CD4-positive, alpha-beta T cell treated with Interleukin-6 at 100 ng/mL for 8 hours (primary cell): ENCODE measurements at regions not wholly inside any gene's neighbourhood (a gene's known extent, or its start where the extent isn't known, plus 50 kb on each side); places are given as distances from the start of the nearest gene placed in this dataset.

ENCODE experiments used
- DNase-seq: peaks from one replicate; pipeline ENCODE4 v3.0.0-alpha.2; 2020; ENCODE audit warnings: mixed read lengths, low spot score

DNA sequence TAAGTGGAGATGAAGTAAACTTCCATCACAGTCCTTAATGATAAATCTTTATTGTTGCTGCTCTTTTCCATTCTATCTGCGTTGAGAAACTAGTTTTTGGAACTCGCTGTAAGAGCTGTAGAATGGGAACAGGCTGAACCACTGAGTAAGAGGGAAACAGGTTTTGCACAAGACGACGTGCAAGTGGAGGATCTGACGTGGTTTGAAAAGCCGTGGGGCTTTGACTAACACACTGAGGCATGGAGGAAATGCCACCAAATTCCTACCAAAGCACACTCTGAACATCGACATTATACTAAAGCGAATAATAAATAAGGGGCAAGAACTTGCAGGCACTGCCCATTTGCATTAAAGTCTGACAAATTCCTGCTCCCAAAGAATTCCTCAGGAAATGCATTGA lies 160.6 kb downstream of the KLF6 start:
- no peak for DNase-seq

DNA sequence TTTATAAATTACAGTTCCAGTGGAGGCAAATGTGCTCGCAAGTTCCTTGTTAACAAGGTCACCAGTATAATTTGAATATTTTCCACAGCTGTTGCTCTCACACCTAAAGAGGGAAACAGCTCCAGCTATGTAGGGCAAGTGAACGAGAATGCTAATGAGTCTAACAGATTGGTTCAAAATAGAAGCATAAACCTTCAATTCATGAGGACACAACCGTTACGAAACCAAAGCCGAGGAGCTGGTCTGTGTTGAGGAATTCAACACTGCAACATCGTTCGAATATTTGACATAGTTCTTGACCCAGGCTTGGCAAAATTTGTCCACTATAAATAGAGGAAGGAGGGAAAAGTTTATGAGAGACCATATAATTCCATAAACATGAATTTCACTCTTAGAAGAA lies 161.3 kb downstream of the KLF6 start:
- DNase-seq, result no peak

DNA sequence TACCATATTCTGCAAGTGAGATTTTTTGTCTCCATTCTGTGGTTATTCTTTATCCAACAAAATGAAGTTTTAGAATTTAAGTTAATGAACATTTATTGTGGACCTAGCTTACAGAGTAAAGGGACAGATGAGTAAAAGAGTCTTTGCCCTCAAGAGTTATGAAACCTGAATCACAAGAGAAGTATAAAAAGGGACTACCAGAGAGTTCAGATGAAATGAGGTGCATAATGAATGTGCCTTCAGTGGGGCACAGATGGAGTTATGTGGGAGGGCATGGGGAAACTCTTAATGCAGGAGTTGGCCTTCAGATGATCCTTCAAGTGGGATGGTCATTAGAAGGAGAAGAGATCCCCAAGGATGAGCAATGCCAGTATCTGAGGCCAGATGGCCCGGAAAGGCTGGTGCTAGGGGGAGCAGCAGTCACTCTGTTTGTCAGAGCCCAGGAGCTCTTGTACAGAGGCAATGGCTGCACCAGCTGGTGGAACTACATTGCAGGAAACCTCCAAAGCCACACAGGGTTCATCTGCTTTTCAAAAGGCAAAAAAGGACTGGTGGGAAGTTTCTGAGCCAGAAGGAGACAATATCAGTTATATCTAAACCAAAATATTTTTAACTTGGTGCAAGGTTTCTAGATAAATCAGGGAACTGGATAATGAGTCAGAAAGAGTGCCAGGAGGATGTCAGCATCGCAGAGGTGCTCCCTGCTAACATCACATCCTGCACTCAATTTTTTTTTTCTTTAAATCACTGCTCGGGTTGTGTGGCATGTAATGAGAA lies 162.0 kb downstream of the KLF6 start:
- peak; percentile 21 for DNase-seq

DNA sequence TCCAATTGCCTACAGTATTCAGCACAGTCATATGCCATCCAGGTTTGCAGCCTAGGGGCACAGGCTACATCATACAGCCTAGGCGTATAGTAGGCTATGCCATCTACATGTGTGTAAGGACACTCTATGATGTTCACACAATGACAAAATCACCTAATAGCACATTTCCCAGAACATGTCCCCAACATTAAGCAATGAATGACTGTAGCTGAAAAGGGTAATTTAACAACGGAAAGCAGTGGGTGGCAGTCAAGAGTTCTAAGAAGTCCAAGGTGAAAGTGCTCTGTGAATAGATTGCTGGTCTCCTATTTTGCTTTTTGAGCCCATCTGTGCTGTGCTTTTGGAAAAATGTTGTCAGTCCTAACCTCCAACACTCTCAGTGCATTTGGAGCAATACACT lies 162.6 kb downstream of the KLF6 start:
- DNase-seq, result no peak

DNA sequence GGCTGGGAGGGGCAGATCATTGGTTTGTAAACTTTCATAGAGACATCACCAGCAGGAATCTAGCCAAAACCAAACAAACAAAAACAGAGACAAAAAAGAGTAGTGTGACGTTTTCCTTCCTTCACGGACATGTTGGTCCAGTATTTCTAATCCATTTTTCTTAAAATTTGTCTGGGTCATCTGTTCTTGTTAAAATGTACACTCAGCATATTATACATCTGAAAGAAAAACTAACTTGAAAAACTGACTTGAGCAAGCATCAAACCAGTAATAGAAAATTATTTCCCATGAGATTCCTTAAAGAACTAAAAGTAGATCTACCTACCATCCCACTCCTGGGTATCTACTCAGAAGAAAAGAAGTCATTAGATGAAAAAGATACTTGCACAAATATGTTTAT lies 164.2 kb downstream of the KLF6 start:
- DNase-seq, result no peak

DNA sequence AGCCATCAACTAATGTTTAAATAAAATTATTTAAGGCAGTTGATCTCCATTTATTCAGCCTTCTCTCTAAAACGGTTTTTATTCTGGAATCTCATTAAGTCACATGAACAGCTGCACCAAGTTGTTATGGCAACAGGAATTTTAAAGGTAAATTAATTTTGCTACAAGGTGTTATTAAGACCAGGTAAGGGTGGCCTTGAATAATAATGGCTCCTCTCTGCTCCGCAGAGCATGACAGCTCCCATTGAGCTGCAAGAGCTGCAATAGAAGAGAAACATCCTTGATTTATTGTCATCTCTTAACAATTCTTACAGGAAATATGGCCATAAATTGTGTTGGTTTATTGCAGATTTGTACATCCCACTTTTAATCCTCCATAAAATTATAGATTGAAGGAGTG lies 165.8 kb downstream of the KLF6 start:
- no peak for DNase-seq

DNA sequence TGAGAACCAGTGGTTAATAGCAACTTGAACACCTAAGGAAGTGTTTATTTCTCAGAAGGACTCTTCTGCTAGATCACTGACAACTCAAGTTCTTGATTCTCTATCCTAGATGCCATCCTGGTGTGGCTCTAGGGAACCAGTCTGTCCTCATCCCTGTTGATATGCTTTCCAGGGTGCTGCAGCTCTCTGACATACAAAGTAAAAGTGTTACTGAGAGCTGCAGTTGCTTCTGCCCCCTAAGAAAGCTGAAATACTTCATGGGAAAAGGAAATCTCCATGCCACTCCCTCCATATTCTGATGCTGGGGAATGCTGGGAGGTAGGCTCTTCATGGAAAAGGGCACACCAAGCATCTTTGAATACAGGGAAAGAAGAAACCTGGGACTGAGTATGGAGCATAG lies 168.1 kb downstream of the KLF6 start:
- no peak for DNase-seq

DNA sequence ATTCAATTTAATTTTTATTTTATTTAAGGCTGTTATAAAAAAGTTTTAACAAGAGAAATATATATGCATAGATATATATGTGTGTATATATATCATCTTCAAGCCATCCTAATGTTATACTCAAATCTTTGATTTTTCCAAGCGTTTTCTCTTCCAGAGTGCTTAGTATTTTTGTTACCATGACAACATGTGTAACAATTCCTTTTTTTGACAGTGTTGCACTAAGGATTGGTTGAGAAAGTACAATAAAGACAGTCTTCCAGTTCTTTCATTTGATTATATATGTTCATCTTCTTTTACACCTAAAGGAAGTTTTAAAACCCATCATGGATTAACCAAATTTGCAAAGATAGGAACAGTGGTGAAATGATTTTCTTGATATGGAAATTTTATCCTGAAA lies 171.7 kb downstream of the KLF6 start:
- no peak for DNase-seq

DNA sequence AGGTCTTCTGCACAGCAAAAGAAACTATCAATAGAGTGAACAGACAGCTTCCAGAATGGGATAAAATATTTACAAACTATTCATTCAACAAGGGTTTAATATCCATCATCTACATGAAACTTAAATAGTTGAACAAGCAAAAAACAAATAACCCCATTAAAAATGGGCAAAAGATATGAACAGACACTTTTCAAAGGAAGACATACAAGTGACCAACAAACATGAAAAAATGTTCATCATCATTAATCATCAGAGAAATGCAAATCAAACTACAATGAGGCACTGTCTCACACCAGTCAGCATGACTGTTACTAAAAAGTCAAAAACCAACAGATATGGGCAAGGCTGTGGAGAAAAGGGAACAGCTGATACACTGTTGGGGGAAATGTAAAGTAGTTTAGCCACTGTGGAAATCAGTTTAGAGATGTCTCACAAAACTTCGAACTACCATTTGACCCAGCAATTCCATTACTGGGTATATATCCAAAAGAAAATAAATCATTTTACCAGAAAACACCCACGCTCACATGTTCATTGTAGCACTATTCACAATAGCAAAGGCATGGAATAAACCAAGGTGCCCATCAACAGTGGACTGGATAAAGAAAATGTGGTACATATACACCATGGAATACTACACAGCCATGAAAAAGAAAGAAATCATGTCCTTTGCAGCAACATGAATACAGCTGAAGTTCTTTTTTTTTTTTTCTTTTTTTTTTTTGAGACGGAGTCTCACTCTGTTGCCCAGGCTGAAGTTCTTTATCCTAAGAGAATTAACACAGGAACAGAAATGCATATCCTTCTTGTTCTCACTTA lies 172.6 kb downstream of the KLF6 start:
- no peak for DNase-seq

DNA sequence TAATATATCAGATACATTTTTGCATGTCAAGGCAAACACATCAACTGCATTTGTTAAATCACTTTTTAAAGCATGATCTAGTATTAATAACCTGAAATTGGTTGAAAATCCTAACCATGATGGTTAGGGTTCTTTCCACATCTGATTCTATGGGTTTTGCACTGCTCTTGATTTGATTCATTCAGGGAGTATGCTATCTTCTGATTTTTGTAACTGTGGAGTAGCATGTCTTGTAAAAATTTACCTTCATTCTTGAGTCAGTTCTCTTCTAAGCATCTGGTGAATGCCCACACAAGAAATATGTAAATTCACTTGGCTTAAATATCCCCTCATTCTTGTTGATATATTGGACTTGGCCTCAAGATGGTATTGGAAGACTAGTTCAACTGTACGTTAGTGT lies 178.7 kb downstream of the KLF6 start:
- DNase-seq, result no peak

DNA sequence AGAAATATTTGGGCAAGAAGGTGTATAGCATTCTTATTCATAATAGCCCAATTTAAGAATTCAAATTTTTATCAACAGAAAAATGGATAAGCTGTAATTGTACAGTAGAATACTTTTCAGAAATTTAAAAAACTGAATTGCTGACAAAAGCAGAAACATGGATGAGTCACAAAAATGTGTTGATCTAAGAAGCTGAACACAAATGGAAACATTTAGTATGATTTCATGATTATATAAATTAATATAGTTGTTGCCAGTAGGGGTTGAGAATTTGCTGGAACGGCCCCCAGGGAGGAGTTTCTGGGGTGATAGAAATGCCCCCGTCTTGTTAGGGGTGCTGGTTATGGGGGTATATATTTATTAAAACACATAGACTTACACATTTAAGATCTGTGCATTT lies 179.1 kb downstream of the KLF6 start:
- DNase-seq, result no peak

DNA sequence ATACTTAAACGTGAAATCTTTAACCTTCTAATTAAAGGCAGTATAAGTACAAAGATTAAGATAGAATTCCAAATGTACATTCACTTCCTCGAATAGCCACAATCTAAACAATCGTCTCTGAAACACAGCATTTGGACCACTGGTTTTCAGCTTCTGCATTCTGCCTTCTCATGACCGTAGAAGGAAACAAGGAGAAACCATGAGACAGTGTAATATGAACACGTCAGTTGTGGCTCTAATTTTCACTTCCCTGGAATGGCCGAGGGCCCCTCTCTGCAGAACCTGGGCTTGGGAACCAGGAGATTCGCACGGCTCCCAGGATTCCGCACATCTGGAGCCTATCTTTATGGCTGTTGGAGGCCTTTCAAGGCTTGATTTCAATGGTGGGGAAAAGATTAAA lies 189.3 kb downstream of the KLF6 start:
- no peak for DNase-seq

DNA sequence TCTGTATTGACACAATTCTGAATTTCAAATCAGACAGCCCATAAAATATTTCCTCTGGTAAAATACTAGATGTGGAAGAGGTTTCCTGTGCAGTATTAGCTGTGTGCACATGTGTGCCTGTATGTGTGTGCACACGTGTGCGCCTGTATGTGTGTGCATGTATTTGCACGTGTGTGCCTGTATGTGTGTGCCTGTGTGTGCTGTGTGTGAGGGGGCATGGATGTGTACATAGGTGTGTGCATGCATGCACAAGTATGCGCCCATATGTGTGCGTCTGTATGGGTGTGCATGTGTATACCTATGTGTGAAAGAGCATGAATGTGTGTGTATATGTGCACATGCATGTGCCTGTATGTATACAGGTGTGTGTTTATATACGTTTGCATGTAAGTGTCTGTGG lies 191.4 kb downstream of the KLF6 start:
- DNase-seq, result no peak

DNA sequence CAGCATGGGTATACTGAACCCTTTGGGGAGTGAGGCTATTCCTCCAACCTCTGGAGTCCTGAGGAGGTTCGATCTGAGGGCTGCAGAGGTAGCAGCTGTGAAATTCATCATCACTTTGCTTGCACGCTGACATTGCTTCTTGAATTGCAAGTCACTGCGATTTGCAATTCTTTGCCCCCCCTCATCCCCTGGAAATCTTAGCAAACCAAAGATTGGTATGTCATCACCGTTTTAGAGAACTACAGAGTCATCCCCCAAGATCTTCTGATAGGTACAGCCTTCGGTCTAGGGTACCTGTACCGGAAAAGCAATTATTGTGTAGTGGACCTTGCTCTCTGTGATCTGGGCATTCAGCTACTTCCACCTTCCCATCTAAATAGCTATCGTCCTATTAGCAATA lies 192.6 kb downstream of the KLF6 start:
- DNase-seq, result no peak

DNA sequence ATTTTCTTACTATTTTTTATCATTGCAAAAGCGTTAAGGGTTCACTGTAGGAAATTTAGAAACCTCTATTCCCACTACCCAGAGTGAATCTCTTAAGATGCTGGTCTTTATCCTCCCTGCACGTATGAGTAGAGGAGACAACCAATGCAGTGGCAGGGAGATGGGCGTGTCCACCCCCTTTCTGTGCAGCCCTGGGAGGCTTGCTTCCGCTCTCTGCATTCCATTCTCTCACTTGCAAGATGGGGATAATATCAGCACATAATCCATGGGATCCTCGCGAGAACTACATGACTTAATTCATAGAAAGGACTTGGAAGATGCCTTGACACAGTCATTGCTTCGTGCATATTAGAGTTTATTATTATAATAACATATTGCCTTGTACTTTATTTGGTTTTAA lies 196.2 kb downstream of the KLF6 start:
- no peak for DNase-seq

DNA sequence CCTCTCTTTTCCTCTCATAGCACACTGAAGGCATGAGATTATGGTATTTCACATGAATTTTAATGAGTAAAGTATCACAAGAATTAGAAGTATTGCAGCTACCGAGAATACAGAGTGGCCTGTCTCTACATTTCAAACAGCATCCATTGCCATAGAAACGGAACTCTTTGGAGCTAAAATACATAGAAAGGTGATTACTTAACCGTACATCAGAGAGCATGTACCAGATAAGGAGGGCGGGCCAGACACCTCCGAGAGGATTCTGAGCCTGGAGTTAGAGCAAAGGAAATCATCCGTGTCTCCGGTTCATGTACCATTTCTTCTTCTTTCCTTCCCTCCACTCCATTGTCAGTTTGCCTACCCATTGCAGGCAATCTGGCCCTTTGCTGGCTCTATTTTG lies 196.7 kb downstream of the KLF6 start:
- DNase-seq, result no peak

DNA sequence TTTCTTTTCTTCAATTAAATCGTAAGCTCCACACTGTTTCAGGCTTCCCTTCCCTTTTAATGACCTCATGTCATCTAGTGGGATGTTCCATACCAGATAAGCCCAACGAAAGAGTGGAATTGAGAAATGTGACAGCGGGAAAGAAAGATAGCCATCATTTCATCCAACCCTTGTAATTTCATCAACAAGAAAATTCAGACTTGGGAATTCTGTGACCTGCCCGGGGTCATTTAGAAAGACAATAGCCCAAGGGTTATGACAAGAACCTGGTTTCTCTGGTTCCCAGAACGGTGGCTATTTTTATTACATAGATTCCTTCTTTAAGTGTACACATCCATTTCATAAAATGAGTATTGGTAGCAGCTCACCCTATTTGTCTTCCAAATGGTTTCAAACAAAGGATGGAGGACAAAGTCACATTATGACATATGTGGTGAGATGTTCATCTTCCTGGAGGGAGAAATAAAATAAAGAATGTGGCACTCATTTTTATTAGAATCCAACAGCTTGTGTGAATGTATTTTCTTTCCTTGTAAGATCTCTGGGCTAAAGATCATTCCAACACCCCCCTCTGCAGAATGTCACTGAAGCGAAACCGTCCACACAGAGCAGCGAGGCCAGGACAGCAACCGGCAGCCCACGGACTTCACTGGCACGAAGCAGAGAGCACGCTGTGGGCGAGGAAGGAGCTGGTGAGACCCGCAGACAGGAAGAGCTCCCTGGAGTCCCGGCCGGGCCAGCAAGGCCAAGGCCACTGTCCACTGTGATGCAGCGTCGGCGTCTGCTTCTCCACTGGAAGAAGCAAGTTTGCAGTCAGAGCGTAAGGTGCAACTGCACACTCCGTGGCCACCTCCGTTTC lies 199.9 kb downstream of the KLF6 start:
- no peak for DNase-seq

DNA sequence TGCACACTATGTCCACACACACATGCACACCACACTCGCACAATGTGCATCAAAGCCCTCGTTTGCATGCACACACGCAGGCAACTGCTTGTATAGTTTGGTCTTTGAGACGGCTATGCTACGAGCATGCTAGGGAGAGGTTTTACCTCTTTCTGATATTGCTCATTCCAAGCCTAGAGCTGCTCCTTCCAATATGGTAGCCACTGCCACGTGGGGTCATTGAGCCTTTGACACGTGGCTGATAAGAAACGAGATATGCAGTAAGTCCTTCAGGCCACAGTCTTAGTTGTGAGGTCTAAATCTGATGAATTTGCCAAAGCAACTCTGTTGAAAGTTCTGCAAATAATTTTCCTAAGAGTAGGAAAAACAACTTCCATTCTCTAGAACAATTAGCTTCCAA lies 204.4 kb downstream of the KLF6 start:
- no peak for DNase-seq

DNA sequence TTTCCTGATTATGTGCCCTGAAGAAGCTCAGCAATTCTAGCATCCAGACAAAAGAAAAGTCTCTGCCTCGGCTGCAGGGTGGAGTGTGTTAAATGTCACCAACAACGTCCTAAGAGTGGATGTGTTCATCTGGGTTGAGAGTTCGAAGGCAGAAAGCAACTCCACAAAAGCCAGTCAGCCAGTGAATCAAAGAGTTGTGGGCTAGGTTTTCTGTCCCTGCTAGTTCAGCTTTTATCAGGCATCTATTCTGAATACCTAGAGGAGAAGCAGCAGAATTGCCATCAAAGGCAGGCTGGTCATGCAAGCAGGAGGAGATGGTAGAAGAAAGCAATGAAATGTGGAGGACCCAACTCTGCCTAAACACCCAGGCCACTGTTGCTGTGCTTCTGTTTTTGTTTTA lies 205.2 kb downstream of the KLF6 start:
- no peak for DNase-seq

DNA sequence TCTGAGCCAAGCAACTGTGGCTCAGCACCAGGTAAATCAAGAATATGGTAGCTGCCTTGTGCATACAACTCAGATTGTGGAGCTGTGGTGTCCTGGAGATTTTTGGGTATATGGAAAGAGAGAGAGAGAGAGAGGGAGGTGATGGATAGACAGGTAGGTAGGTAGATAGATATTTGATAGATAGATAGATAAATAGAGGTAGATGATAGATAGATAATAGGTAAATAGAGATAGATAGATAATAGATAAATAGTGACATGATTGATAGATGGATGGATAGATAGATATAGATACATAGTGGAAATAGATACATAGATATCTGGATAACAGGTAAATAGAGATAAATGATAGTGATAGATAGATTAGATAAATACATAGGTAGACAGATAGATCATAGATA lies 206.3 kb downstream of the KLF6 start:
- DNase-seq, result no peak

DNA sequence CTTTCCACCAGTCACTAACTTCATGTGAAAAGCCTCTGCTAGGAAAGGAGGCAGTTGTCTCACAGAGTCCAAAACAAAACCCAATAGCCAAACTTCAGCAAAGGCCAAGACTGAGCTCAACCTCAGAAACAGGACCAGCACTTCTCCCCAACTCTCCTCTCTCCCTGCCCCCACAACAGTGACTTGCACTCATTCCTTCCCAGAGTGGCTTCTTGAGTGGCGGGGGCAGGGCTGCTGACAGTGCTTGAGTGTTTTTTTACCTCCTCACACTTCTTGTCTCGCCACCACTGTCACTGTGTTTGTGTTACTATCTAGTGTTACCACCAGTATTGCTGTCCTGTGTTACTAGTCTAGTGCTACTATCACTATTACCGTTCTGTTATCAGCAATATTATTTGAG lies 206.8 kb downstream of the KLF6 start:
- DNase-seq, result no peak

DNA sequence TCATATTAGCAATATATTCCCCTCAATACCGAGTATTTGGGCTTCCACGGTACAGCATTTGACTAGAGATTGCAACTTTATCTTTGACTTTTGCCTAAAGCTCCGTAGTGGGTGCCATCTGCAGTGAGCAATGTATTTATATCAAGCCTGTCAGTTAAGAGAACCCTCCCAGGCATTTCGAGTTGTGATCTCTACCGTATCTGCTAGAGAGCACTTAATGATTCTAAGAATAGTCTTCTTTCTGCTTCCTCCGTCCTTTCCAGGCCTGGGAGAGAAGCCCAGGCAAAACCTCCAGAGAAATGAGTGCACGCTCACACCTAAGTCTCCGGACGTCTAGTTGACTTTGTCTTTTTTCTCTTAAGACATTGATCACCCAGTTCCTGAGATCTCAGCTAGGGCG lies 210.6 kb downstream of the KLF6 start:
- no peak for DNase-seq

DNA sequence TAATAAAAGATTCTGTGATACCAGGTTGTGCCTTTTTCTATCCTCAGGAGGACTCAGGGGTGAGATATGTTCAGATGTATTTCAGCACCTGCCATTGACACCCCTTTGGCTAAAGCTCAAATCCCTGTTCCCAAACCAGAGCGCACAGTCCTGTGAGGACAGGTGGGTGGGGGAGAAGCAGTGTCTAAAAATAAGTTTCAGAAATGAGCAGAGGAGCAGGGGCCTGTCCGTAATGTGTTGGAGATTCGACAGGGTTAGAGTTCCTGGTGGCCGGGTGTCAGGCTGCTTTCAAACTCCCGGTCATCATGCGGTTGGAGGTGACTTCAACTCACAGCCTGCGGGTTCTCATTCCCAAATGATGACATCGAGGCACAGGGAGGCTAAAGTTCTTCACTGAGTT lies 211.5 kb downstream of the KLF6 start:
- DNase-seq, result no peak
